ENCODE measurements at regions not wholly inside any gene's neighbourhood (a gene's known extent, or its start where the extent isn't known, plus 50 kb on each side); places are given as distances from the start of the nearest gene placed in this dataset.

DNA sequence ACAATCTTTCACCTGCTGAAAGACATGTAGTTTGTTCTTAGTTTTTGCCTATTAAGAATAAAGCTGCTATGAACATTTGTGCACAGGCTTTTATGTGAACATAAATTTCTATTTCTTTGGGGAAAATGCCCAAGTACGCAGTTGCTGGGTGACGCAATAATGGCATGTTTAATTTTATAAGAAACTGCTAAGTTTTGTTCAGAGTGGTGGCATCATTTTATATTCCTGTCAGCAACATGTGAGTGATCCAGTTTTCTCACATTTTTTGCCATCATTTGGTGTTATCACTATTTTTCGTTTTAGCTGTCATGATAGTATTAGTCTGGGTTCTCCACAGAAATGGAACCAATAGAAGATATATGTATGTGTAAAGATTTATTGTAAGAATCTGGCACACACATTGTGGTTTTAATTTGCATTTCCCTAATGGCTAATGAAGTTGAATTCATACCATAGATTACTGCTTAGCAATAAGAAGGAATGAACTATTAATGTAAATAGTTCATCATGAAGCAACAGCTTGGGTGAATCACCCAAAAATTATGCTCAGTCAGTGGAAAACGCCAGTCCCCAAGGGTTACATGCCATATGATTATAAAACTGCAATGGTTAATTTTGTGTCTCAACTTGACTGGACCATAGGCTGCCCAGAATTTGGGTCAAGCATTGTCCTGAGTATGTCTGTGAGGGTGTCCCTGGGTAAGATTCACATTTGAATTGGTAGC is 358.6 kb downstream of the MSX2 start:
- Mint-ChIP-seq H3K27ac (ENCODE audit: low read depth, unreplicated experiment) (no peak overlapping the region), H3K36me3 (ENCODE audit: insufficient read depth, unreplicated experiment) (no peaks in the 10 kb centered on the region), H3K9me3 (ENCODE audit: unreplicated experiment) (peaks cover 8% of the 10 kb centered on the region), H3K27me3 (ENCODE audit: insufficient read depth, unreplicated experiment) (peaks cover 12% of the 10 kb centered on the region), H3K4me1 (ENCODE audit: insufficient read depth, unreplicated experiment) (no peaks in the 10 kb centered on the region), H3K4me3 (ENCODE audit: unreplicated experiment) (no peak overlapping the region)
- no peak for DNase-seq (ENCODE audit: unreplicated experiment)
- intact Hi-C loops (cut with micrococcal nuclease) = no loop called here
- BruUV-seq (replicated peaks) = no TSS peak
- TF ChIP-seq, protein P1, sequence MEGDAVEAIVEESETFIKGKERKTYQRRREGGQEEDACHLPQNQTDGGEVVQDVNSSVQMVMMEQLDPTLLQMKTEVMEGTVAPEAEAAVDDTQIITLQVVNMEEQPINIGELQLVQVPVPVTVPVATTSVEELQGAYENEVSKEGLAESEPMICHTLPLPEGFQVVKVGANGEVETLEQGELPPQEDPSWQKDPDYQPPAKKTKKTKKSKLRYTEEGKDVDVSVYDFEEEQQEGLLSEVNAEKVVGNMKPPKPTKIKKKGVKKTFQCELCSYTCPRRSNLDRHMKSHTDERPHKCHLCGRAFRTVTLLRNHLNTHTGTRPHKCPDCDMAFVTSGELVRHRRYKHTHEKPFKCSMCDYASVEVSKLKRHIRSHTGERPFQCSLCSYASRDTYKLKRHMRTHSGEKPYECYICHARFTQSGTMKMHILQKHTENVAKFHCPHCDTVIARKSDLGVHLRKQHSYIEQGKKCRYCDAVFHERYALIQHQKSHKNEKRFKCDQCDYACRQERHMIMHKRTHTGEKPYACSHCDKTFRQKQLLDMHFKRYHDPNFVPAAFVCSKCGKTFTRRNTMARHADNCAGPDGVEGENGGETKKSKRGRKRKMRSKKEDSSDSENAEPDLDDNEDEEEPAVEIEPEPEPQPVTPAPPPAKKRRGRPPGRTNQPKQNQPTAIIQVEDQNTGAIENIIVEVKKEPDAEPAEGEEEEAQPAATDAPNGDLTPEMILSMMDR (IDR thresholded peaks at IDR 0.05; ENCODE audit: unreplicated experiment) = no peak
- ChIA-PET CTCF (no interaction called here), POLR2A (no interaction called here)

DNA sequence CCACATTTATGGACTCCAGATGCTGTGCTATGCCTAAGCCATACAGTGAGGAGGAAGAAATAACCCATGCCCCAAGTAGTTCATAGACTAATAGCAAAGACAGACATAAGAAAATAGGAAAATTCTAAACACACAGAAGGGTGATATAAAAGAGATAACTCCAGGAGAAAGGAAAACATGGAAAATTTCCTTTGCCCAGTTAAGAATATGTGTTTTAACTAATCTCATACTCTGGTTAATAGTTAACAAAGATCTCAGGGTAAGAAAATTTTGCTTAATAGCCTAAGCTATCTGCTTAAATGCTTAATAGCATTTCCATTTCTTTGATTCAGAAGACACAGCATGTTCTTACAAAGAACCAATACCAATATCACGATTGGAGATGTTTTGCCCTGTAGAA is 358.0 kb downstream of the MSX2 start:
- POLR2A ChIA-PET = no interaction called here
- H3K4me1 Mint-ChIP-seq (ENCODE audit: insufficient read depth, unreplicated experiment) = no peaks in the 10 kb centered on the region
- peaks cover 12% of the 10 kb centered on the region for H3K27me3 Mint-ChIP-seq (ENCODE audit: insufficient read depth, unreplicated experiment)
- no peak for DNase-seq (ENCODE audit: unreplicated experiment)
- CTCF ChIA-PET = no interaction called here
- TF ChIP-seq, protein P1 (IDR thresholded peaks at IDR 0.05; ENCODE audit: unreplicated experiment) = no peak
- peaks cover 8% of the 10 kb centered on the region for H3K9me3 Mint-ChIP-seq (ENCODE audit: unreplicated experiment)
- no peaks in the 10 kb centered on the region for H3K36me3 Mint-ChIP-seq (ENCODE audit: insufficient read depth, unreplicated experiment)
- no peak overlapping the region for H3K4me3 Mint-ChIP-seq (ENCODE audit: unreplicated experiment)
- H3K27ac Mint-ChIP-seq (ENCODE audit: low read depth, unreplicated experiment) = no peak overlapping the region
- intact Hi-C loops (cut with micrococcal nuclease) = no loop called here
- BruUV-seq (replicated peaks) = no TSS peak

DNA sequence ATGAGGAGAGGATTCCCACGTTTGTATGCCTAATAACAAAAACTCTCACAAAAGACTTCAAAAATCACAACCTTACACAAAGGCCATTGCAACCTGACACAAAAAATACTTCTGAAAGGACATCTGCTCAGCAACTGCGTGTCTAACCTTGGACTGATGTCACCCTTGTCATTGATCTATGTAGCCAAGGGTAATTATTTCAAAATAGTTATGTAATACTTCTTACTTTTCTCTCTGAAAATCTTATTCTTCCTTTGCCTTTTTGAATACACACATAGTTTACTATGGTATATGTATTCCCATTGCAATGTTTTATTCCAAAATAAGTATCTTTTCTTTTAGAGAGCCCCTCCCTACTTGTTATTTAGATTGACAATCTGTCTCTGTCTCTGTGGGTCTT is 355.3 kb downstream of the MSX2 start:
- BruUV-seq (replicated peaks) = no TSS peak
- Mint-ChIP-seq H3K27me3 (ENCODE audit: insufficient read depth, unreplicated experiment) (peaks cover 12% of the 10 kb centered on the region), H3K36me3 (ENCODE audit: insufficient read depth, unreplicated experiment) (no peaks in the 10 kb centered on the region), H3K27ac (ENCODE audit: low read depth, unreplicated experiment) (no peak overlapping the region), H3K4me1 (ENCODE audit: insufficient read depth, unreplicated experiment) (no peaks in the 10 kb centered on the region), H3K9me3 (ENCODE audit: unreplicated experiment) (peaks cover 15% of the 10 kb centered on the region), H3K4me3 (ENCODE audit: unreplicated experiment) (no peak overlapping the region)
- POLR2A ChIA-PET = no interaction called here
- TF ChIP-seq, protein P1 (IDR thresholded peaks at IDR 0.05; ENCODE audit: unreplicated experiment) = no peak
- intact Hi-C loops (cut with micrococcal nuclease) = no loop called here
- CTCF ChIA-PET = no interaction called here
- DNase-seq (ENCODE audit: unreplicated experiment) = no peak

DNA sequence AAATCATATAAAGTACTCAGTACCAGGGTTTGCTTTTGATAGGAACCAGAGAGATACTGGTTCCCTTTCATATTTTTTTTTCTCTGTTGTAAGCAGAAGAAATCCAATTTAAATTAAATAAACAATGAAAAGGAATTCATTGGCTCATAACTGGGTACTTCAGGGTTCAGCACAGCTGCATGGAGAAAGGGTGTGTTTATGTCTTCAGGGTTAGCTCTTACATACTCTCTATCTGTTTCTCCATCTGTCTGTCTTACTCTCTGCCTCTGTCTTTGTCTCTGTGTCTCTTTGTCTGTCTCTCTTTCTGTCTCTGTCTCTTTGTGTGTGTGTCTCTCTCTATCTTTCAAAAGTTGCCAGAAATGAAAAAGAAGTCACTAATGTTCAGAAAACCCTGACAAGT is 345.9 kb downstream of the MSX2 start:
- no peak for DNase-seq (ENCODE audit: unreplicated experiment)
- Mint-ChIP-seq H3K36me3 (ENCODE audit: insufficient read depth, unreplicated experiment) (no peaks in the 10 kb centered on the region), H3K9me3 (ENCODE audit: unreplicated experiment) (peaks cover 7% of the 10 kb centered on the region), H3K4me3 (ENCODE audit: unreplicated experiment) (no peak overlapping the region), H3K27ac (ENCODE audit: low read depth, unreplicated experiment) (no peak overlapping the region), H3K4me1 (ENCODE audit: insufficient read depth, unreplicated experiment) (no peaks in the 10 kb centered on the region), H3K27me3 (ENCODE audit: insufficient read depth, unreplicated experiment) (no peaks in the 10 kb centered on the region)
- TF ChIP-seq, protein P1 (IDR thresholded peaks at IDR 0.05; ENCODE audit: unreplicated experiment) = no peak
- CTCF ChIA-PET = interaction anchor here (1.0 kb wide), 1 partner anchor 10 kb away, joined by 4 read pairs; no protein-coding TSS in a partner anchor
- no TSS peak for BruUV-seq (replicated peaks)
- intact Hi-C loops (cut with micrococcal nuclease) = no loop called here
- POLR2A ChIA-PET = no interaction called here

All from MCF 10A (cell line).